ENCODE measurements at regions not wholly inside any gene's neighbourhood (a gene's known extent, or its start where the extent isn't known, plus 50 kb on each side); places are given as distances from the start of the nearest gene placed in this dataset.

GRCh38 chr6:133814238-133814637 is 74.7 kb upstream of the TCF21 start:
- 75% methylated on average over 1 of the region's 1 CpG for WGBS
- H3K4me3 ChIP-seq (ENCODE audit: low read length in 2 of 2), result no peak overlapping the region
- no peaks in the 10 kb centered on the region for H3K36me3 ChIP-seq (ENCODE audit: control insufficient read depth in 2 of 2, insufficient read depth in 2 of 2, low read length in 1 of 2)
- no peaks in the 10 kb centered on the region for H3K9me3 ChIP-seq (ENCODE audit: control insufficient read depth in 2 of 2, insufficient read depth in 1 of 2, low read length in 1 of 2)
- no peaks in the 10 kb centered on the region for H3K27me3 ChIP-seq (ENCODE audit: control insufficient read depth in 2 of 2, insufficient read depth in 1 of 2, low read length in 1 of 2)
- no peak overlapping the region for H3K27ac ChIP-seq (ENCODE audit: low read depth in 1 of 2, low read length in 1 of 2)
- H3K4me1 ChIP-seq (ENCODE audit: control insufficient read depth in 2 of 2, insufficient read depth in 2 of 2, low read length in 2 of 2), result no peaks in the 10 kb centered on the region
- DNase-seq (ENCODE audit: low read depth in 6 of 9, low spot score in 9 of 9), result no peak

- Histone ChIP-seq H3K4me3 (ENCODE audit: low read length in 2 of 2) (no peak overlapping the region), H3K36me3 (ENCODE audit: control insufficient read depth in 2 of 2, insufficient read depth in 2 of 2, low read length in 1 of 2) (no peaks in the 10 kb centered on the region), H3K27ac (ENCODE audit: low read depth in 1 of 2, low read length in 1 of 2) (no peak overlapping the region), H3K9me3 (ENCODE audit: control insufficient read depth in 2 of 2, insufficient read depth in 1 of 2, low read length in 1 of 2) (no peaks in the 10 kb centered on the region), H3K27me3 (ENCODE audit: control insufficient read depth in 2 of 2, insufficient read depth in 1 of 2, low read length in 1 of 2) (no peaks in the 10 kb centered on the region), H3K4me1 (ENCODE audit: control insufficient read depth in 2 of 2, insufficient read depth in 2 of 2, low read length in 2 of 2) (no peaks in the 10 kb centered on the region)
- WGBS, result 88% methylated on average over 1 of the region's 1 CpG
- no peak for DNase-seq (ENCODE audit: low read depth in 6 of 9, low spot score in 9 of 9)
Measured at GRCh38 chr6:133814797-133815196, 74.1 kb upstream of the TCF21 start.

GRCh38 chr6:133815313-133815712 is 73.6 kb upstream of the TCF21 start:
- 76% methylated on average over 2 of the region's 2 CpGs for WGBS
- Histone ChIP-seq H3K9me3 (ENCODE audit: control insufficient read depth in 2 of 2, insufficient read depth in 1 of 2, low read length in 1 of 2) (no peaks in the 10 kb centered on the region), H3K36me3 (ENCODE audit: control insufficient read depth in 2 of 2, insufficient read depth in 2 of 2, low read length in 1 of 2) (no peaks in the 10 kb centered on the region), H3K4me3 (ENCODE audit: low read length in 2 of 2) (no peak overlapping the region), H3K27me3 (ENCODE audit: control insufficient read depth in 2 of 2, insufficient read depth in 1 of 2, low read length in 1 of 2) (no peaks in the 10 kb centered on the region), H3K27ac (ENCODE audit: low read depth in 1 of 2, low read length in 1 of 2) (no peak overlapping the region), H3K4me1 (ENCODE audit: control insufficient read depth in 2 of 2, insufficient read depth in 2 of 2, low read length in 2 of 2) (no peaks in the 10 kb centered on the region)
- no peak for DNase-seq (ENCODE audit: low read depth in 6 of 9, low spot score in 9 of 9)

- Histone ChIP-seq H3K27me3 (ENCODE audit: control insufficient read depth in 2 of 2, insufficient read depth in 1 of 2, low read length in 1 of 2) (no peaks in the 10 kb centered on the region), H3K4me1 (ENCODE audit: control insufficient read depth in 2 of 2, insufficient read depth in 2 of 2, low read length in 2 of 2) (no peaks in the 10 kb centered on the region), H3K4me3 (ENCODE audit: low read length in 2 of 2) (no peak overlapping the region), H3K9me3 (ENCODE audit: control insufficient read depth in 2 of 2, insufficient read depth in 1 of 2, low read length in 1 of 2) (no peaks in the 10 kb centered on the region), H3K36me3 (ENCODE audit: control insufficient read depth in 2 of 2, insufficient read depth in 2 of 2, low read length in 1 of 2) (no peaks in the 10 kb centered on the region), H3K27ac (ENCODE audit: low read depth in 1 of 2, low read length in 1 of 2) (no peak overlapping the region)
- WGBS, result 97% methylated on average over 1 of the region's 1 CpG
- DNase-seq (ENCODE audit: low read depth in 6 of 9, low spot score in 9 of 9), result no peak
Measured at GRCh38 chr6:133816171-133816570, 72.7 kb upstream of the TCF21 start.

GRCh38 chr6:133817460-133818047 is 71.4 kb upstream of the TCF21 start:
- Histone ChIP-seq H3K4me1 (ENCODE audit: control insufficient read depth in 2 of 2, insufficient read depth in 2 of 2, low read length in 2 of 2) (no peaks in the 10 kb centered on the region), H3K27me3 (ENCODE audit: control insufficient read depth in 2 of 2, insufficient read depth in 1 of 2, low read length in 1 of 2) (no peaks in the 10 kb centered on the region), H3K9me3 (ENCODE audit: control insufficient read depth in 2 of 2, insufficient read depth in 1 of 2, low read length in 1 of 2) (no peaks in the 10 kb centered on the region), H3K36me3 (ENCODE audit: control insufficient read depth in 2 of 2, insufficient read depth in 2 of 2, low read length in 1 of 2) (no peaks in the 10 kb centered on the region), H3K4me3 (ENCODE audit: low read length in 2 of 2) (no peak overlapping the region), H3K27ac (ENCODE audit: low read depth in 1 of 2, low read length in 1 of 2) (no peak overlapping the region)
- DNase-seq (ENCODE audit: low read depth in 6 of 9, low spot score in 9 of 9), result peak in 5 of 9 donors; percentile 2 to 24 (median 10)
- 77% methylated on average over 9 of the region's 9 CpGs for WGBS

GRCh38 chr6:133818320-133818719 is 70.6 kb upstream of the TCF21 start:
- no peaks in the 10 kb centered on the region for H3K9me3 ChIP-seq (ENCODE audit: control insufficient read depth in 2 of 2, insufficient read depth in 1 of 2, low read length in 1 of 2)
- H3K27me3 ChIP-seq (ENCODE audit: control insufficient read depth in 2 of 2, insufficient read depth in 1 of 2, low read length in 1 of 2), result no peaks in the 10 kb centered on the region
- no peaks in the 10 kb centered on the region for H3K36me3 ChIP-seq (ENCODE audit: control insufficient read depth in 2 of 2, insufficient read depth in 2 of 2, low read length in 1 of 2)
- no peak overlapping the region for H3K4me3 ChIP-seq (ENCODE audit: low read length in 2 of 2)
- H3K4me1 ChIP-seq (ENCODE audit: control insufficient read depth in 2 of 2, insufficient read depth in 2 of 2, low read length in 2 of 2), result no peaks in the 10 kb centered on the region
- DNase-seq (ENCODE audit: low read depth in 6 of 9, low spot score in 9 of 9), result no peak
- H3K27ac ChIP-seq (ENCODE audit: low read depth in 1 of 2, low read length in 1 of 2), result no peak overlapping the region
- 89% methylated on average over 6 of the region's 6 CpGs for WGBS

- no peaks in the 10 kb centered on the region for H3K36me3 ChIP-seq (ENCODE audit: control insufficient read depth in 2 of 2, insufficient read depth in 2 of 2, low read length in 1 of 2)
- no peaks in the 10 kb centered on the region for H3K27me3 ChIP-seq (ENCODE audit: control insufficient read depth in 2 of 2, insufficient read depth in 1 of 2, low read length in 1 of 2)
- no peaks in the 10 kb centered on the region for H3K9me3 ChIP-seq (ENCODE audit: control insufficient read depth in 2 of 2, insufficient read depth in 1 of 2, low read length in 1 of 2)
- H3K4me1 ChIP-seq (ENCODE audit: control insufficient read depth in 2 of 2, insufficient read depth in 2 of 2, low read length in 2 of 2), result no peaks in the 10 kb centered on the region
- no peak for DNase-seq (ENCODE audit: low read depth in 6 of 9, low spot score in 9 of 9)
- WGBS, result 81% methylated on average over 3 of the region's 3 CpGs
- H3K27ac ChIP-seq (ENCODE audit: low read depth in 1 of 2, low read length in 1 of 2), result no peak overlapping the region
- H3K4me3 ChIP-seq (ENCODE audit: low read length in 2 of 2), result no peak overlapping the region
Measured at GRCh38 chr6:133820208-133820607, 68.7 kb upstream of the TCF21 start.

GRCh38 chr6:133827766-133828165 is 61.1 kb upstream of the TCF21 start:
- no peak for DNase-seq (ENCODE audit: low read depth in 6 of 9, low spot score in 9 of 9)
- H3K4me3 ChIP-seq (ENCODE audit: low read length in 2 of 2), result no peak overlapping the region
- H3K9me3 ChIP-seq (ENCODE audit: control insufficient read depth in 2 of 2, insufficient read depth in 1 of 2, low read length in 1 of 2), result no peaks in the 10 kb centered on the region
- no peaks in the 10 kb centered on the region for H3K27me3 ChIP-seq (ENCODE audit: control insufficient read depth in 2 of 2, insufficient read depth in 1 of 2, low read length in 1 of 2)
- no peak overlapping the region for H3K27ac ChIP-seq (ENCODE audit: low read depth in 1 of 2, low read length in 1 of 2)
- H3K4me1 ChIP-seq (ENCODE audit: control insufficient read depth in 2 of 2, insufficient read depth in 2 of 2, low read length in 2 of 2), result no peaks in the 10 kb centered on the region
- no peaks in the 10 kb centered on the region for H3K36me3 ChIP-seq (ENCODE audit: control insufficient read depth in 2 of 2, insufficient read depth in 2 of 2, low read length in 1 of 2)

- H3K27me3 ChIP-seq (ENCODE audit: control insufficient read depth in 2 of 2, insufficient read depth in 1 of 2, low read length in 1 of 2), result peaks cover 2 to 7% of the 10 kb centered on the region in 2 donors
- H3K27ac ChIP-seq (ENCODE audit: low read depth in 1 of 2, low read length in 1 of 2), result no peak overlapping the region
- H3K4me1 ChIP-seq (ENCODE audit: control insufficient read depth in 2 of 2, insufficient read depth in 2 of 2, low read length in 2 of 2), result peaks cover 5 to 6% of the 10 kb centered on the region in 2 donors
- no peaks in the 10 kb centered on the region for H3K36me3 ChIP-seq (ENCODE audit: control insufficient read depth in 2 of 2, insufficient read depth in 2 of 2, low read length in 1 of 2)
- H3K9me3 ChIP-seq (ENCODE audit: control insufficient read depth in 2 of 2, insufficient read depth in 1 of 2, low read length in 1 of 2), result no peaks in the 10 kb centered on the region
- 80% methylated on average over 3 of the region's 3 CpGs for WGBS
- no peak for DNase-seq (ENCODE audit: low read depth in 6 of 9, low spot score in 9 of 9)
- H3K4me3 ChIP-seq (ENCODE audit: low read length in 2 of 2), result no peak overlapping the region
Measured at GRCh38 chr6:133833949-133834359, 55.0 kb upstream of the TCF21 start.
